Right atrium auricular region (tissue), 2 donors: ENCODE measurements at regions not wholly inside any gene's neighbourhood (a gene's known extent, or its start where the extent isn't known, plus 50 kb on each side); places are given as distances from the start of the nearest gene placed in this dataset.

ENCODE experiments used
- DNase-seq: peaks from one replicate; pipeline ENCODE4 v3.0.0-alpha.2; 2019; ENCODE audit warnings: low spot score
- H3K27ac ChIP-seq, 2 donors: fragments of 200-600 bp; sonication (generic); 1 replicate in 1 of 2; 2 replicates in 1 of 2; pipeline ENCODE4 v1.5.1; 2016 to 2019
- H3K27me3 ChIP-seq, 2 donors: fragments of 200-600 bp; sonication (generic); one replicate each; pipeline versions ENCODE4 v1.5.1 to v1.6.0; 2017 to 2019
- H3K36me3 ChIP-seq: fragments of 200-600 bp; sonication (generic); one replicate; pipeline ENCODE4 v1.5.1; 2016
- H3K4me1 ChIP-seq, 2 donors: fragments of 200-600 bp; sonication (generic); one replicate each; pipeline versions ENCODE4 v1.5.1 to v1.6.0; 2017 to 2019
- H3K4me3 ChIP-seq, 2 donors: fragments of 200-600 bp; sonication (generic); 1 replicate in 1 of 2; 2 replicates in 1 of 2; pipeline ENCODE4 v1.5.1; 2017 to 2019; ENCODE audit warnings: mild to moderate bottlenecking in 1 of 2, moderate library complexity in 1 of 2
- H3K9me3 ChIP-seq, 2 donors: fragments of 200-600 bp; sonication (generic); one replicate each; pipeline ENCODE4 v1.5.1; 2019
- CTCF ChIP-seq, 2 donors: fragments of 200-600 bp; sonication (generic); IDR thresholded peaks; one replicate each; pipeline ENCODE4 v1.5.1; 2019; ENCODE audit warnings: antibody characterized with exemption in 2 of 2

GRCh38 chr21:35128536-35128935 is 79.4 kb upstream of the RUNX1 start:
- no peak for DNase-seq
- no peak for TF ChIP-seq CTCF (IDR thresholded peaks at IDR 0.05)
- Histone ChIP-seq H3K4me3 (no peak overlapping the region), H3K27me3 (no peaks in the 10 kb centered on the region), H3K36me3 (no peaks in the 10 kb centered on the region), H3K9me3 (peaks cover 0 to 4% of the 10 kb centered on the region in 2 donors), H3K27ac (no peak overlapping the region), H3K4me1 (no peaks in the 10 kb centered on the region)

- H3K27ac ChIP-seq, result no peak overlapping the region
- DNase-seq, result no peak
- no peaks in the 10 kb centered on the region for H3K4me1 ChIP-seq
- no peaks in the 10 kb centered on the region for H3K36me3 ChIP-seq
- no peak for TF ChIP-seq CTCF (IDR thresholded peaks at IDR 0.05)
- no peaks in the 10 kb centered on the region for H3K27me3 ChIP-seq
- no peak overlapping the region for H3K4me3 ChIP-seq
- H3K9me3 ChIP-seq, result peaks cover 0 to 4% of the 10 kb centered on the region in 2 donors
These were observed 78.7 kb upstream of the RUNX1 start for GRCh38 chr21:35127851-35128250.

GRCh38 chr21:35127026-35127425 is 77.9 kb upstream of the RUNX1 start:
- TF ChIP-seq CTCF (IDR thresholded peaks at IDR 0.05), result no peak

GRCh38 chr21:35120631-35121180 is 71.6 kb upstream of the RUNX1 start:
- Histone ChIP-seq H3K27me3 (no peaks in the 10 kb centered on the region), H3K9me3 (no peaks in the 10 kb centered on the region), H3K4me1 (no peaks in the 10 kb centered on the region), H3K27ac (no peak overlapping the region), H3K36me3 (no peaks in the 10 kb centered on the region), H3K4me3 (no peak overlapping the region)
- no peak for TF ChIP-seq CTCF (IDR thresholded peaks at IDR 0.05)
- no peak for DNase-seq

More at GRCh38 chr21:35127026-35127425, 77.9 kb upstream of the RUNX1 start:
- Histone ChIP-seq H3K27ac (no peak overlapping the region), H3K4me3 (no peak overlapping the region), H3K4me1 (no peaks in the 10 kb centered on the region), H3K9me3 (peaks cover 0 to 4% of the 10 kb centered on the region in 2 donors), H3K27me3 (no peaks in the 10 kb centered on the region), H3K36me3 (no peaks in the 10 kb centered on the region)
- no peak for DNase-seq

GRCh38 chr21:35119501-35120047 is 70.5 kb upstream of the RUNX1 start:
- no peaks in the 10 kb centered on the region for H3K9me3 ChIP-seq
- no peaks in the 10 kb centered on the region for H3K4me1 ChIP-seq
- H3K36me3 ChIP-seq, result no peaks in the 10 kb centered on the region
- no peaks in the 10 kb centered on the region for H3K27me3 ChIP-seq
- no peak overlapping the region for H3K27ac ChIP-seq
- TF ChIP-seq CTCF (IDR thresholded peaks at IDR 0.05), result no peak
- no peak for DNase-seq
- H3K4me3 ChIP-seq, result no peak overlapping the region

GRCh38 chr21:35116777-35117176 is 67.7 kb upstream of the RUNX1 start:
- no peaks in the 10 kb centered on the region for H3K27me3 ChIP-seq
- no peak for TF ChIP-seq CTCF (IDR thresholded peaks at IDR 0.05)
- no peak overlapping the region for H3K4me3 ChIP-seq
- H3K36me3 ChIP-seq, result no peaks in the 10 kb centered on the region
- H3K4me1 ChIP-seq, result no peaks in the 10 kb centered on the region
- no peak for DNase-seq
- H3K27ac ChIP-seq, result no peak overlapping the region
- H3K9me3 ChIP-seq, result no peaks in the 10 kb centered on the region
